Adipocyte (in vitro differentiated cells): ENCODE measurements at regions not wholly inside any gene's neighbourhood (a gene's known extent, or its start where the extent isn't known, plus 50 kb on each side); places are given as distances from the start of the nearest gene placed in this dataset.

Experiments
- DNase-seq: peaks from one replicate; pipeline ENCODE4 v3.0.0-alpha.2; 2015; ENCODE audit warnings: low read depth
- H3K27me3 ChIP-seq: replicated peaks from 2 replicates; pipeline ENCODE4 v1.7.0; 2013; ENCODE audit warnings: mild to moderate bottlenecking, low read length, moderate library complexity; ENCODE audit not compliant: control insufficient read depth, insufficient read depth
- H3K36me3 ChIP-seq: 2 replicates; pipeline ENCODE4 v1.7.0; 2013; ENCODE audit warnings: low read length, mild to moderate bottlenecking, moderate library complexity; ENCODE audit not compliant: control insufficient read depth, insufficient read depth, severe bottlenecking
- H3K4me1 ChIP-seq: 2 replicates; pipeline ENCODE4 v1.7.0; 2013; ENCODE audit warnings: mild to moderate bottlenecking, low read length, moderate library complexity; ENCODE audit not compliant: control insufficient read depth, insufficient read depth
- H3K4me3 ChIP-seq: 2 replicates; pipeline ENCODE4 v1.7.0; 2013; ENCODE audit warnings: mild to moderate bottlenecking, low read length, moderate library complexity
- H3K9ac ChIP-seq: 2 replicates; pipeline ENCODE4 v1.7.0; 2013; ENCODE audit warnings: mild to moderate bottlenecking, low read length, moderate library complexity
- H3K9me3 ChIP-seq: 2 replicates; pipeline ENCODE4 v1.7.0; 2013; ENCODE audit warnings: mild to moderate bottlenecking, low read length, moderate library complexity; ENCODE audit not compliant: control insufficient read depth

GRCh38 chr3:156760333-156760732 lies 65.8 kb upstream of the LEKR1 start:
- H3K4me1 ChIP-seq = peaks cover 24% of the 10 kb centered on the region
- no peak overlapping the region for H3K4me3 ChIP-seq
- no peaks in the 10 kb centered on the region for H3K27me3 ChIP-seq
- no peaks in the 10 kb centered on the region for H3K36me3 ChIP-seq
- no peak for DNase-seq
- no peaks in the 10 kb centered on the region for H3K9me3 ChIP-seq
- H3K9ac ChIP-seq = no peak overlapping the region

- no peak for DNase-seq
- H3K36me3 ChIP-seq = no peaks in the 10 kb centered on the region
- H3K9me3 ChIP-seq = no peaks in the 10 kb centered on the region
- peaks cover 24% of the 10 kb centered on the region for H3K4me1 ChIP-seq
- H3K27me3 ChIP-seq = no peaks in the 10 kb centered on the region
- no peak overlapping the region for H3K9ac ChIP-seq
- no peak overlapping the region for H3K4me3 ChIP-seq
Measured at GRCh38 chr3:156761007-156761406, 65.1 kb upstream of the LEKR1 start.

GRCh38 chr3:156761713-156762451 lies 64.3 kb upstream of the LEKR1 start:
- H3K4me3 ChIP-seq = no peak overlapping the region
- peaks cover 24% of the 10 kb centered on the region for H3K4me1 ChIP-seq
- H3K27me3 ChIP-seq = no peaks in the 10 kb centered on the region
- peak; percentile 57 for DNase-seq
- H3K9ac ChIP-seq = no peak overlapping the region
- no peaks in the 10 kb centered on the region for H3K9me3 ChIP-seq
- no peaks in the 10 kb centered on the region for H3K36me3 ChIP-seq

GRCh38 chr3:156762631-156763185 lies 63.4 kb upstream of the LEKR1 start:
- Histone ChIP-seq H3K4me3 (no peak overlapping the region), H3K9ac (no peak overlapping the region), H3K9me3 (no peaks in the 10 kb centered on the region), H3K36me3 (no peaks in the 10 kb centered on the region), H3K4me1 (peaks cover 24% of the 10 kb centered on the region), H3K27me3 (no peaks in the 10 kb centered on the region)
- DNase-seq = peak; percentile 92

GRCh38 chr3:156763386-156763785 lies 62.8 kb upstream of the LEKR1 start:
- Histone ChIP-seq H3K27me3 (no peaks in the 10 kb centered on the region), H3K4me3 (no peak overlapping the region), H3K9me3 (no peaks in the 10 kb centered on the region), H3K4me1 (peaks cover 24% of the 10 kb centered on the region), H3K9ac (no peak overlapping the region), H3K36me3 (no peaks in the 10 kb centered on the region)
- no peak for DNase-seq

- Histone ChIP-seq H3K27me3 (no peaks in the 10 kb centered on the region), H3K9me3 (no peaks in the 10 kb centered on the region), H3K9ac (no peak overlapping the region), H3K4me3 (no peak overlapping the region), H3K4me1 (peaks cover 24% of the 10 kb centered on the region), H3K36me3 (no peaks in the 10 kb centered on the region)
- peak; percentile 40 for DNase-seq
Measured at GRCh38 chr3:156763931-156764720, 62.0 kb upstream of the LEKR1 start.

- Histone ChIP-seq H3K36me3 (no peaks in the 10 kb centered on the region), H3K4me3 (no peak overlapping the region), H3K9me3 (no peaks in the 10 kb centered on the region), H3K27me3 (no peaks in the 10 kb centered on the region), H3K4me1 (peaks cover 30% of the 10 kb centered on the region), H3K9ac (no peak overlapping the region)
- DNase-seq = no peak
Measured at GRCh38 chr3:156764751-156765150, 61.4 kb upstream of the LEKR1 start.

- Histone ChIP-seq H3K36me3 (no peaks in the 10 kb centered on the region), H3K27me3 (no peaks in the 10 kb centered on the region), H3K4me1 (peaks cover 16% of the 10 kb centered on the region), H3K9ac (no peak overlapping the region), H3K9me3 (no peaks in the 10 kb centered on the region), H3K4me3 (no peak overlapping the region)
- no peak for DNase-seq
Measured at GRCh38 chr3:156768390-156768789, 57.8 kb upstream of the LEKR1 start.

- H3K9me3 ChIP-seq = no peaks in the 10 kb centered on the region
- H3K4me3 ChIP-seq = no peak overlapping the region
- peak; percentile 59 for DNase-seq
- no peaks in the 10 kb centered on the region for H3K36me3 ChIP-seq
- no peaks in the 10 kb centered on the region for H3K27me3 ChIP-seq
- H3K9ac ChIP-seq = no peak overlapping the region
- peaks cover 16% of the 10 kb centered on the region for H3K4me1 ChIP-seq
Measured at GRCh38 chr3:156769721-156770654, 56.2 kb upstream of the LEKR1 start.

GRCh38 chr3:156770699-156771414 lies 55.3 kb upstream of the LEKR1 start:
- no peaks in the 10 kb centered on the region for H3K9me3 ChIP-seq
- H3K36me3 ChIP-seq = no peaks in the 10 kb centered on the region
- H3K9ac ChIP-seq = no peak overlapping the region
- peaks cover 16% of the 10 kb centered on the region for H3K4me1 ChIP-seq
- H3K27me3 ChIP-seq = no peaks in the 10 kb centered on the region
- no peak overlapping the region for H3K4me3 ChIP-seq
- DNase-seq = no peak
